K562 (cell line): ENCODE measurements at regions not wholly inside any gene's neighbourhood (a gene's known extent, or its start where the extent isn't known, plus 50 kb on each side); places are given as distances from the start of the nearest gene placed in this dataset.

ENCODE experiments used
- GATA2 ChIP-seq: sonication (generic); formaldehyde crosslinking; IDR thresholded peaks from 2 replicates; pipeline ENCODE4 v1.4.0; 2020; ENCODE audit warnings: mild to moderate bottlenecking, missing genetic modification reagents
- RFX5 ChIP-seq: IDR thresholded peaks from 2 replicates; pipeline ENCODE4 v1.6.1; 2011; ENCODE audit warnings: low read depth, mild to moderate bottlenecking, improper control_type of control experiment, low read length
- TF ChIP-seq, protein P1 (sequence below), 3 experiments: IDR thresholded peaks in 2 of 3; conservative IDR thresholded peaks in 1 of 3; 2 replicates each; pipeline ENCODE4 v1.5.1; 2011 to 2012; ENCODE audit warnings: low read length in 3 of 3, mild to moderate bottlenecking in 3 of 3, control low read depth in 2 of 3, improper control_type of control experiment in 1 of 3, inconsistent platforms in 1 of 3, low read depth in 1 of 3, mixed read lengths in 1 of 3, moderate library complexity in 1 of 3; ENCODE audit not compliant: insufficient read depth in 2 of 3

DNA sequence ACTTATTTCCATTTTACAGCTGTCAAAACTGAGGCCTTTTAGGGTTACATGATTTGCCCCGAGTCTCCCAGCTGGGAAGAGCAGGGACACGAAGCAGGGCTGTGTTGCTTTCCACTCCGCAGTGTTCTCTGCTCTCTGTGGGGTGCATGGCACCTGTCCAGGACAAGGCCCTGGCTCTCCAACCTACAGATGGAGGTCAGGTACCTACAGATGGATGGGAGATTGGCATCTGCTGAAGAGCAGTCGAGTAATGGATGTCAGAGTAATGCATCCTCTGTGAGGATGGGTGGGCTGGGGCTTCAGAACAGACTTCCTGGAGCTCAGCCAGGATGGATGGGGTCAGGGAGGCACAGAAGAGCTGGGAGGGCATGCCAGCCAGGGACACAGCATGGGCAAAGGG, 85.0 kb downstream of the EMX2 start:
- TF ChIP-seq GATA2 (no peak), RFX5 (no peak)
- TF ChIP-seq, protein P1, sequence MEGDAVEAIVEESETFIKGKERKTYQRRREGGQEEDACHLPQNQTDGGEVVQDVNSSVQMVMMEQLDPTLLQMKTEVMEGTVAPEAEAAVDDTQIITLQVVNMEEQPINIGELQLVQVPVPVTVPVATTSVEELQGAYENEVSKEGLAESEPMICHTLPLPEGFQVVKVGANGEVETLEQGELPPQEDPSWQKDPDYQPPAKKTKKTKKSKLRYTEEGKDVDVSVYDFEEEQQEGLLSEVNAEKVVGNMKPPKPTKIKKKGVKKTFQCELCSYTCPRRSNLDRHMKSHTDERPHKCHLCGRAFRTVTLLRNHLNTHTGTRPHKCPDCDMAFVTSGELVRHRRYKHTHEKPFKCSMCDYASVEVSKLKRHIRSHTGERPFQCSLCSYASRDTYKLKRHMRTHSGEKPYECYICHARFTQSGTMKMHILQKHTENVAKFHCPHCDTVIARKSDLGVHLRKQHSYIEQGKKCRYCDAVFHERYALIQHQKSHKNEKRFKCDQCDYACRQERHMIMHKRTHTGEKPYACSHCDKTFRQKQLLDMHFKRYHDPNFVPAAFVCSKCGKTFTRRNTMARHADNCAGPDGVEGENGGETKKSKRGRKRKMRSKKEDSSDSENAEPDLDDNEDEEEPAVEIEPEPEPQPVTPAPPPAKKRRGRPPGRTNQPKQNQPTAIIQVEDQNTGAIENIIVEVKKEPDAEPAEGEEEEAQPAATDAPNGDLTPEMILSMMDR (IDR thresholded peaks at IDR 0.05 in 2 of 3, conservative IDR thresholded peaks at IDR 0.05 in 1 of 3; ENCODE audit: insufficient read depth in 2 of 3, low read depth in 1 of 3, low read length in 3 of 3), result no peak
